ENCODE measurements at regions not wholly inside any gene's neighbourhood (a gene's known extent, or its start where the extent isn't known, plus 50 kb on each side); places are given as distances from the start of the nearest gene placed in this dataset.

DNA sequence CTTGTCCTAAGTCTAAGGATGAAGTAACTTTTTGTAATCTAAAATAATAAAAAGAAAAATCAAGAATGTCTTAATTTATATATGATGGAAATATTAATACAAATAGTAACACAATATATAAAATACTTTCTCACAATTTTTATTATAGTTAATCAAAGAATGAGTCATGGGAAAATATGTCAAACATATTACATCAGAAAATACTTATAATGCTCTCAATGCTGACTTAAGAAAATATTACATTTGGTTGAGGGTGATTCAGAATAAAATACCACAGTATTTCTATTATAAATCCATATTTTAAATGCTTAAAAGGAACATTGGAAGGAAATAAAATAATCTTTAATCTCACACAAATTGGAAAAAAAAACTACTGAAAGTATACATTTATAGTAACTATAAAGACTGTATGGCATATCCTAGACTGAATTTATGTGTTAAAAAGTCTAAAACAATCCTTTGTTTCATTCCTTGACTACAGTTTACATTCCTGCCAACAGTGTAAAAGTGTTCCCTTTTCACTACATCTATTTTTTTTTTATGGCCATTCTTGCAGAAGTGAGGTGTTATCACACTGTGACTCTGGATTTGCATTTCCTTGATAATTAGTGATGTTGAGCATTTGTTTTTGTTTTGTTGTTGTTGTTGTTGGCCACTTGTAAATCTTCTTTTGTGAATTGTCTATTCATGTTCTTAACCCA, 1573.5 kb upstream of the ACVR2A start:
- TF ChIP-seq CTCF (IDR thresholded peaks at IDR 0.05; ENCODE audit: low read depth, low read length, missing control alignments): no peak
- no peak for DNase-seq (ENCODE audit: extremely low read depth, low read depth)
- no peak overlapping the region for H3K4me3 ChIP-seq (replicated peaks; ENCODE audit: low read depth, low read length)

DNA sequence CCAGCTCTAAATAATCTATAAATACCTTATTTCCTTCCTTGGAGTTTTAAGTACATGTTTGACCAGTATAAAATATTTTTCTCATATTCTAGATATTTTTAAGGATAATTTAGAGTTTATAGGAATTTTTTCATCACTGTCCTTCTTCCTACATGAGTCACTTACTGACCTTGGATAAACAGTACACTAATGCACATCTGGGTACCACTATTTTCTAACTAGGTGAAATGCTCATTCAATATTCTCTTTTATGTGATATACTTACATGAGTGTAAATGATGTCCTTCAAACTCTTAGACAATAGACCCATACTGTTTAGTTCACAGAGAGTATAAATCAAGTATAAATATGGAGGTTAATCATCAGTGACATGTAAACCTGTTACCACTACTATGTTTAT, 1574.2 kb upstream of the ACVR2A start:
- no peak for DNase-seq (ENCODE audit: extremely low read depth, low read depth)
- H3K4me3 ChIP-seq (replicated peaks; ENCODE audit: low read depth, low read length): no peak overlapping the region
- TF ChIP-seq CTCF (IDR thresholded peaks at IDR 0.05; ENCODE audit: low read depth, low read length, missing control alignments): no peak

GRCh38 chr2:146267093-146267492, 1577.7 kb upstream of the ACVR2A start:
- TF ChIP-seq CTCF (IDR thresholded peaks at IDR 0.05; ENCODE audit: low read depth, low read length, missing control alignments): no peak
- DNase-seq (ENCODE audit: extremely low read depth, low read depth): no peak
- H3K4me3 ChIP-seq (replicated peaks; ENCODE audit: low read depth, low read length): no peak overlapping the region

- TF ChIP-seq CTCF (IDR thresholded peaks at IDR 0.05; ENCODE audit: low read depth, low read length, missing control alignments): no peak
- H3K4me3 ChIP-seq (replicated peaks; ENCODE audit: low read depth, low read length): no peak overlapping the region
- no peak for DNase-seq (ENCODE audit: extremely low read depth, low read depth)
These were observed 1579.2 kb upstream of the ACVR2A start for GRCh38 chr2:146265656-146266055.

GRCh38 chr2:146262606-146263005, 1582.2 kb upstream of the ACVR2A start:
- H3K4me3 ChIP-seq (replicated peaks; ENCODE audit: low read depth, low read length): no peak overlapping the region
- DNase-seq (ENCODE audit: extremely low read depth, low read depth): no peak

GRCh38 chr2:146260551-146260950, 1584.3 kb upstream of the ACVR2A start:
- DNase-seq (ENCODE audit: extremely low read depth, low read depth): no peak
- TF ChIP-seq CTCF (IDR thresholded peaks at IDR 0.05; ENCODE audit: low read depth, low read length, missing control alignments): no peak
- no peak overlapping the region for H3K4me3 ChIP-seq (replicated peaks; ENCODE audit: low read depth, low read length)

More at GRCh38 chr2:146262606-146263005, 1582.2 kb upstream of the ACVR2A start:
- no peak for TF ChIP-seq CTCF (IDR thresholded peaks at IDR 0.05; ENCODE audit: low read depth, low read length, missing control alignments)

GRCh38 chr2:146259816-146260215, 1585.0 kb upstream of the ACVR2A start:
- no peak for DNase-seq (ENCODE audit: extremely low read depth, low read depth)
- H3K4me3 ChIP-seq (replicated peaks; ENCODE audit: low read depth, low read length): no peak overlapping the region
- no peak for TF ChIP-seq CTCF (IDR thresholded peaks at IDR 0.05; ENCODE audit: low read depth, low read length, missing control alignments)

Data from HFF-Myc (cell line).